SK-N-SH (cell line): ENCODE measurements at regions not wholly inside any gene's neighbourhood (a gene's known extent, or its start where the extent isn't known, plus 50 kb on each side); places are given as distances from the start of the nearest gene placed in this dataset.

ENCODE experiments used
- CTCF ChIA-PET: fragments of 300-600, 350-600 bp; formaldehyde crosslinking; extraction: SDS; loops from one replicate; lab custom pipeline; 2021; lab: Yijun Ruan, JAX
- POLR2A ChIA-PET: fragments of 350-600 bp; sonication (Branson Sonifier 250); formaldehyde crosslinking; extraction: SDS; loops from one replicate; lab custom pipeline; 2020; ENCODE audit warnings: antibody characterized with exemption, inconsistent platforms; lab: Yijun Ruan, JAX
- DNase-seq: peaks from one replicate; pipeline ENCODE4 v3.0.0; 2012
- H2AFZ ChIP-seq: fragments of 200-600 bp; sonication (generic); 2 replicates; pipeline ENCODE4 v1.8.1; 2016; ENCODE audit warnings: antibody characterized with exemption, mild to moderate bottlenecking, low read depth
- H3F3A ChIP-seq: fragments of 200-600 bp; sonication (generic); replicated peaks from 2 replicates; pipeline ENCODE3; 2016; ENCODE audit warnings: antibody characterized with exemption, mild to moderate bottlenecking; ENCODE audit not compliant: insufficient read depth
- H3K27ac ChIP-seq, 2 experiments: fragments of 200-500 bp in 1 of 2; fragments of 200-600 bp in 1 of 2; sonication (Bioruptor generic) in 1 of 2; sonication (generic), shearing (Covaris generic) in 1 of 2; 2 replicates each; pipeline versions ENCODE4 v1.5.1 to v1.6.1; 2014 to 2016; ENCODE audit warnings: low read depth in 2 of 2, inconsistent platforms in 1 of 2, low read length in 1 of 2, mild to moderate bottlenecking in 1 of 2, mixed read lengths in 1 of 2
- H3K27me3 ChIP-seq: fragments of 200-600 bp; sonication (generic), shearing (Covaris generic); 2 replicates; pipeline ENCODE4 v1.6.1; 2016; ENCODE audit warnings: mixed run types; ENCODE audit not compliant: insufficient read depth
- H3K36me3 ChIP-seq, 2 experiments: fragments of 200-500 bp in 1 of 2; fragments of 200-600 bp in 1 of 2; sonication (Bioruptor generic) in 1 of 2; sonication (generic) in 1 of 2; replicated peaks in 1 of 2; 2 replicates each; pipeline versions ENCODE3 to v1.5.1; 2014 to 2016; ENCODE audit warnings: low read length in 1 of 2, mild to moderate bottlenecking in 1 of 2; ENCODE audit not compliant: insufficient read depth in 2 of 2, control insufficient read depth in 1 of 2
- H3K4me1 ChIP-seq, 2 experiments: fragments of 200-500 bp in 1 of 2; fragments of 200-600 bp in 1 of 2; sonication (Bioruptor generic) in 1 of 2; sonication (generic), shearing (Covaris generic) in 1 of 2; 2 replicates each; pipeline versions ENCODE4 v1.5.1 to v1.6.1; 2014 to 2016; ENCODE audit warnings: low read depth in 1 of 2, low read length in 1 of 2, mixed run types in 1 of 2; ENCODE audit not compliant: insufficient read depth in 2 of 2, control insufficient read depth in 1 of 2
- H3K4me2 ChIP-seq: fragments of 200-600 bp; sonication (generic), shearing (Covaris generic); 2 replicates; pipeline ENCODE4 v1.6.1; 2017; ENCODE audit warnings: mixed run types
- H3K4me3 ChIP-seq, 2 experiments: fragments of 200-500 bp in 1 of 2; fragments of 200-600 bp in 1 of 2; sonication (Bioruptor generic) in 1 of 2; sonication (generic), shearing (Covaris generic) in 1 of 2; 2 replicates each; pipeline versions ENCODE4 v1.5.1 to v1.8.1; 2014 to 2016; ENCODE audit warnings: low read depth in 2 of 2, inconsistent platforms in 1 of 2, low read length in 1 of 2, mild to moderate bottlenecking in 1 of 2, mixed read lengths in 1 of 2, moderate library complexity in 1 of 2
- H3K79me2 ChIP-seq: fragments of 200-600 bp; sonication (generic); 2 replicates; pipeline ENCODE4 v1.8.1; 2017; ENCODE audit warnings: mild to moderate bottlenecking; ENCODE audit not compliant: insufficient read depth
- H3K9ac ChIP-seq: fragments of 200-600 bp; sonication (generic); 2 replicates; pipeline ENCODE4 v1.6.1; 2017; ENCODE audit warnings: mixed run types
- H3K9me2 ChIP-seq: fragments of 200-600 bp; sonication (generic); 2 replicates; pipeline ENCODE4 v1.6.1; 2017; ENCODE audit warnings: mixed run types
- H3K9me3 ChIP-seq: fragments of 200-600 bp; sonication (generic); 2 replicates; pipeline ENCODE4 v1.6.1; 2017; ENCODE audit warnings: mixed run types, mild to moderate bottlenecking, moderate library complexity
- H4K20me1 ChIP-seq: fragments of 200-600 bp; sonication (generic); 2 replicates; pipeline ENCODE4 v1.6.1; 2017; ENCODE audit warnings: mild to moderate bottlenecking, mixed run types; ENCODE audit not compliant: insufficient read depth
- CHD2 ChIP-seq: fragments of 150-350 bp; IDR thresholded peaks from 2 replicates; pipeline ENCODE4 v1.6.1; 2018; ENCODE audit warnings: low read length; ENCODE audit not compliant: partially characterized antibody
- CTCF ChIP-seq: fragments of 200-600 bp; sonication (generic); IDR thresholded peaks from 2 replicates; pipeline ENCODE4 v1.6.1; 2017; ENCODE audit warnings: antibody characterized with exemption, mild to moderate bottlenecking, moderate library complexity
- ELF1 ChIP-seq: IDR thresholded peaks from 2 replicates; pipeline ENCODE4 v1.4.0; 2012
- FOSL2 ChIP-seq: IDR thresholded peaks from 2 replicates; pipeline ENCODE4 v1.4.0; 2012; ENCODE audit warnings: low read depth, mild to moderate bottlenecking, moderate library complexity, borderline replicate concordance
- FOXJ3 ChIP-seq: sonication (generic); formaldehyde crosslinking; IDR thresholded peaks from 2 replicates; pipeline ENCODE4 v1.5.1; 2020; ENCODE audit warnings: mild to moderate bottlenecking, missing genetic modification reagents
- FOXM1 ChIP-seq: IDR thresholded peaks from 2 replicates; pipeline ENCODE4 v1.4.0; 2012; ENCODE audit warnings: low read depth, mild to moderate bottlenecking
- GATA2 ChIP-seq: sonication (generic); formaldehyde crosslinking; IDR thresholded peaks from 2 replicates; pipeline ENCODE4 v1.5.0; 2020; ENCODE audit warnings: mild to moderate bottlenecking, missing genetic modification reagents
- JUND ChIP-seq: IDR thresholded peaks from 2 replicates; pipeline ENCODE4 v1.4.0; 2012
- MXI1 ChIP-seq: IDR thresholded peaks from 2 replicates; pipeline ENCODE4 v1.6.1; 2012; ENCODE audit warnings: mild to moderate bottlenecking, low read depth, low read length, improper control_type of control experiment
- NFIC ChIP-seq: IDR thresholded peaks from 2 replicates; pipeline ENCODE4 v1.4.0; 2012; ENCODE audit warnings: borderline replicate concordance
- NRF1 ChIP-seq: IDR thresholded peaks from 2 replicates; pipeline ENCODE4 v1.6.1; 2012; ENCODE audit warnings: low read depth, mild to moderate bottlenecking, low read length
- PBX3 ChIP-seq: IDR thresholded peaks from 2 replicates; pipeline ENCODE4; 2012
- POLR2AphosphoS5 ChIP-seq: IDR thresholded peaks from 2 replicates; pipeline ENCODE4 v1.6.1; 2012; ENCODE audit warnings: low read depth, low read length
- RCOR1 ChIP-seq: fragments of 150-350 bp; IDR thresholded peaks from 2 replicates; pipeline ENCODE4 v1.6.1; 2017; ENCODE audit warnings: antibody characterized with exemption, low read length
- REST ChIP-seq: IDR thresholded peaks from 2 replicates; pipeline ENCODE4 v1.6.1; 2012; ENCODE audit warnings: mild to moderate bottlenecking, low read depth, low read length, moderate library complexity
- RXRA ChIP-seq: IDR thresholded peaks from 2 replicates; pipeline ENCODE4 v1.4.0; 2012; ENCODE audit warnings: low read depth, mild to moderate bottlenecking, borderline replicate concordance
- TCF12 ChIP-seq: IDR thresholded peaks from 2 replicates; pipeline ENCODE4 v1.4.0; 2012
- USF1 ChIP-seq: IDR thresholded peaks from 2 replicates; pipeline ENCODE4 v1.4.0; 2012; ENCODE audit warnings: low read depth, borderline replicate concordance
- ZBTB33 ChIP-seq: IDR thresholded peaks from 2 replicates; pipeline ENCODE4 v1.4.0; 2012; ENCODE audit warnings: low read depth, borderline replicate concordance
- WGBS: methylation state at CpG from one replicate; pipeline ENCODE4 v1.1.6; 2017; ENCODE audit warnings: low lambda C conversion rate; 5-methylcytosine and 5-hydroxymethylcytosine counted together

- ChIA-PET CTCF (interaction anchor here (0.9 kb wide), 1 partner anchor 11 kb away, joined by 3 read pairs; no protein-coding TSS in a partner anchor), POLR2A (no interaction called here)
- H3F3A ChIP-seq: peaks cover 4% of the 10 kb centered on the region
- H3K4me1 ChIP-seq: no peaks in the 10 kb centered on the region
- DNase-seq: no peak
- 10% methylated on average over 3 of the region's 3 CpGs for WGBS
- no peak overlapping the region for H3K9ac ChIP-seq
- no peak overlapping the region for H3K4me3 ChIP-seq
- H3K9me3 ChIP-seq: no peaks in the 10 kb centered on the region
- H3K27me3 ChIP-seq: peaks cover 37% of the 10 kb centered on the region
- TF ChIP-seq TCF12 (no peak), CTCF (no peak), PBX3 (no peak), JUND (no peak), MXI1 (no peak), FOXJ3 (CRISPR knock-in tag) (no peak), ZBTB33 (no peak), RCOR1 (no peak), USF1 (no peak), REST (no peak), POLR2AphosphoS5 (no peak), GATA2 (no peak), CHD2 (no peak), NFIC (no peak), NRF1 (no peak), FOSL2 (no peak), ELF1 (no peak), FOXM1 (no peak), RXRA (no peak)
- H3K36me3 ChIP-seq: no peaks in the 10 kb centered on the region
- H2AFZ ChIP-seq: no peak overlapping the region
- no peak overlapping the region for H3K4me2 ChIP-seq
- no peaks in the 10 kb centered on the region for H4K20me1 ChIP-seq
- H3K27ac ChIP-seq: no peak overlapping the region
- no peaks in the 10 kb centered on the region for H3K79me2 ChIP-seq
- H3K9me2 ChIP-seq: no peaks in the 10 kb centered on the region
Observed at GRCh38 chr18:22552254-22552653, 134.5 kb upstream of the CTAGE1 start.
